Mucosa of rectum (tissue), 2 donors: ENCODE measurements at regions not wholly inside any gene's neighbourhood (a gene's known extent, or its start where the extent isn't known, plus 50 kb on each side); places are given as distances from the start of the nearest gene placed in this dataset.
A peak's percentile ranks its signal among the peaks of the same experiment; 100 is the strongest.
"Not testable (repeated sequence)": the region's sequence is repeated elsewhere in the genome, so short reads cannot be mapped to it uniquely, and the experiment has no call there.

ENCODE experiments used
- H3K27ac ChIP-seq, 2 donors: one replicate each; pipeline ENCODE4 v1.7.0; 2013; ENCODE audit warnings: inconsistent platforms in 2 of 2, low read depth in 2 of 2, low read length in 2 of 2
- H3K27me3 ChIP-seq, 2 donors: one replicate each; pipeline ENCODE4 v1.7.0; 2013; ENCODE audit warnings: low read length in 2 of 2; ENCODE audit not compliant: control insufficient read depth in 2 of 2, insufficient read depth in 2 of 2
- H3K36me3 ChIP-seq, 2 donors: one replicate each; pipeline ENCODE4 v1.7.0; 2013; ENCODE audit warnings: low read length in 2 of 2; ENCODE audit not compliant: control insufficient read depth in 2 of 2, insufficient read depth in 2 of 2
- H3K4me1 ChIP-seq, 2 donors: one replicate each; pipeline ENCODE4 v1.7.0; 2013; ENCODE audit warnings: low read length in 2 of 2, mild to moderate bottlenecking in 1 of 2; ENCODE audit not compliant: control insufficient read depth in 2 of 2, insufficient read depth in 2 of 2
- H3K4me3 ChIP-seq, 2 donors: one replicate each; pipeline ENCODE4 v1.7.0; 2013; ENCODE audit warnings: low read length in 2 of 2
- H3K9ac ChIP-seq, 2 donors: one replicate each; pipeline ENCODE4 v1.7.0; 2013; ENCODE audit warnings: low read length in 2 of 2, low read depth in 1 of 2, mild to moderate bottlenecking in 1 of 2
- H3K9me3 ChIP-seq, 2 donors: one replicate each; pipeline ENCODE4 v1.7.0; 2013; ENCODE audit warnings: low read length in 2 of 2; ENCODE audit not compliant: control insufficient read depth in 2 of 2
- donor health status: healthy.
- donor health status: Normal muscosa, but diverticular disease.

- H3K9me3 ChIP-seq, H3K4me3 ChIP-seq, H3K36me3 ChIP-seq, H3K9ac ChIP-seq, H3K27me3 ChIP-seq, H3K4me1 ChIP-seq, H3K27ac ChIP-seq: not testable (repeated sequence)
These were observed 86.8 kb downstream of the PROP1 start for GRCh38 chr5:177909261-177909660.

GRCh38 chr5:177902806-177903205 lies 93.2 kb downstream of the PROP1 start:
- H3K36me3 ChIP-seq, H3K9me3 ChIP-seq, H3K27ac ChIP-seq, H3K27me3 ChIP-seq, H3K4me1 ChIP-seq, H3K9ac ChIP-seq, H3K4me3 ChIP-seq: not testable (repeated sequence)

- H3K9ac ChIP-seq, H3K4me3 ChIP-seq, H3K4me1 ChIP-seq, H3K9me3 ChIP-seq, H3K36me3 ChIP-seq, H3K27me3 ChIP-seq, H3K27ac ChIP-seq: not testable (repeated sequence)
These were observed 96.0 kb downstream of the PROP1 start for GRCh38 chr5:177900066-177900465.

GRCh38 chr5:177894681-177895453 lies 101.2 kb downstream of the PROP1 start:
- not testable (repeated sequence) for H3K36me3 ChIP-seq, H3K9me3 ChIP-seq, H3K4me1 ChIP-seq, H3K4me3 ChIP-seq, H3K27ac ChIP-seq, H3K27me3 ChIP-seq, H3K9ac ChIP-seq

- H3K9ac ChIP-seq, H3K4me1 ChIP-seq, H3K4me3 ChIP-seq, H3K36me3 ChIP-seq, H3K27me3 ChIP-seq, H3K27ac ChIP-seq, H3K9me3 ChIP-seq: not testable (repeated sequence)
These were observed 103.7 kb downstream of the PROP1 start for GRCh38 chr5:177892357-177892665.

- H3K4me3 ChIP-seq, H3K27me3 ChIP-seq, H3K36me3 ChIP-seq, H3K9me3 ChIP-seq, H3K9ac ChIP-seq, H3K27ac ChIP-seq, H3K4me1 ChIP-seq: not testable (repeated sequence)
These were observed 104.3 kb downstream of the PROP1 start for GRCh38 chr5:177891547-177892356.

GRCh38 chr5:177883295-177883694 lies 100.6 kb upstream of the FAM153A start:
- H3K36me3 ChIP-seq, H3K9me3 ChIP-seq, H3K4me3 ChIP-seq, H3K9ac ChIP-seq, H3K27ac ChIP-seq, H3K27me3 ChIP-seq, H3K4me1 ChIP-seq: not testable (repeated sequence)

GRCh38 chr5:177875900-177876238 lies 93.2 kb upstream of the FAM153A start:
- peak overlapping the region; percentile 30 to 52 for H3K4me3 ChIP-seq
- not testable (repeated sequence) for H3K9me3 ChIP-seq, H3K9ac ChIP-seq, H3K27me3 ChIP-seq, H3K27ac ChIP-seq, H3K36me3 ChIP-seq, H3K4me1 ChIP-seq

GRCh38 chr5:177875013-177875899 lies 92.6 kb upstream of the FAM153A start:
- H3K27ac ChIP-seq, H3K36me3 ChIP-seq, H3K27me3 ChIP-seq, H3K9ac ChIP-seq, H3K9me3 ChIP-seq, H3K4me1 ChIP-seq: not testable (repeated sequence)
- H3K4me3 ChIP-seq = peak overlapping the region in 1 of 2 donors; percentile 52

- H3K9ac ChIP-seq, H3K9me3 ChIP-seq, H3K4me1 ChIP-seq, H3K27ac ChIP-seq, H3K4me3 ChIP-seq, H3K36me3 ChIP-seq, H3K27me3 ChIP-seq: not testable (repeated sequence)
These were observed 81.2 kb upstream of the FAM153A start for GRCh38 chr5:177863822-177864446.
